GM12864 (cell line): ENCODE measurements at regions not wholly inside any gene's neighbourhood (a gene's known extent, or its start where the extent isn't known, plus 50 kb on each side); places are given as distances from the start of the nearest gene placed in this dataset.
"Not testable (repeated sequence)": the region's sequence is repeated elsewhere in the genome, so short reads cannot be mapped to it uniquely, and the experiment has no call there.

ENCODE experiments used
- DNase-seq: peaks from one replicate; pipeline ENCODE4 v3.0.0-alpha.2; 2011; ENCODE audit warnings: low read depth
- H3K4me3 ChIP-seq: 2 replicates; pipeline ENCODE4 v1.5.1; 2011; ENCODE audit warnings: mild to moderate bottlenecking, low read depth, low read length, control low read depth
- TF ChIP-seq, protein P1 (sequence below): IDR thresholded peaks from 2 replicates; pipeline ENCODE4 v1.5.1; 2011; ENCODE audit warnings: low read depth, mild to moderate bottlenecking, moderate library complexity, low read length, control low read depth, inconsistent platforms; ENCODE audit errors: missing control alignments

- no peak overlapping the region for H3K4me3 ChIP-seq
- no peak for DNase-seq
- TF ChIP-seq, protein P1, sequence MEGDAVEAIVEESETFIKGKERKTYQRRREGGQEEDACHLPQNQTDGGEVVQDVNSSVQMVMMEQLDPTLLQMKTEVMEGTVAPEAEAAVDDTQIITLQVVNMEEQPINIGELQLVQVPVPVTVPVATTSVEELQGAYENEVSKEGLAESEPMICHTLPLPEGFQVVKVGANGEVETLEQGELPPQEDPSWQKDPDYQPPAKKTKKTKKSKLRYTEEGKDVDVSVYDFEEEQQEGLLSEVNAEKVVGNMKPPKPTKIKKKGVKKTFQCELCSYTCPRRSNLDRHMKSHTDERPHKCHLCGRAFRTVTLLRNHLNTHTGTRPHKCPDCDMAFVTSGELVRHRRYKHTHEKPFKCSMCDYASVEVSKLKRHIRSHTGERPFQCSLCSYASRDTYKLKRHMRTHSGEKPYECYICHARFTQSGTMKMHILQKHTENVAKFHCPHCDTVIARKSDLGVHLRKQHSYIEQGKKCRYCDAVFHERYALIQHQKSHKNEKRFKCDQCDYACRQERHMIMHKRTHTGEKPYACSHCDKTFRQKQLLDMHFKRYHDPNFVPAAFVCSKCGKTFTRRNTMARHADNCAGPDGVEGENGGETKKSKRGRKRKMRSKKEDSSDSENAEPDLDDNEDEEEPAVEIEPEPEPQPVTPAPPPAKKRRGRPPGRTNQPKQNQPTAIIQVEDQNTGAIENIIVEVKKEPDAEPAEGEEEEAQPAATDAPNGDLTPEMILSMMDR: no peak
Observed at GRCh38 chr3:88282528-88283241, 132.9 kb downstream of the C3orf38 start.

- no peak overlapping the region for H3K4me3 ChIP-seq
- TF ChIP-seq, protein P1: no peak
- no peak for DNase-seq
Observed at GRCh38 chr3:88283242-88283592, 133.5 kb downstream of the C3orf38 start.

- H3K4me3 ChIP-seq: no peak overlapping the region
- no peak for DNase-seq
- TF ChIP-seq, protein P1: no peak
Observed at GRCh38 chr3:88291486-88291885, 141.7 kb downstream of the C3orf38 start.

GRCh38 chr3:88298189-88298588 lies 148.4 kb downstream of the C3orf38 start:
- no peak for DNase-seq
- H3K4me3 ChIP-seq: no peak overlapping the region
- TF ChIP-seq, protein P1: no peak

DNA sequence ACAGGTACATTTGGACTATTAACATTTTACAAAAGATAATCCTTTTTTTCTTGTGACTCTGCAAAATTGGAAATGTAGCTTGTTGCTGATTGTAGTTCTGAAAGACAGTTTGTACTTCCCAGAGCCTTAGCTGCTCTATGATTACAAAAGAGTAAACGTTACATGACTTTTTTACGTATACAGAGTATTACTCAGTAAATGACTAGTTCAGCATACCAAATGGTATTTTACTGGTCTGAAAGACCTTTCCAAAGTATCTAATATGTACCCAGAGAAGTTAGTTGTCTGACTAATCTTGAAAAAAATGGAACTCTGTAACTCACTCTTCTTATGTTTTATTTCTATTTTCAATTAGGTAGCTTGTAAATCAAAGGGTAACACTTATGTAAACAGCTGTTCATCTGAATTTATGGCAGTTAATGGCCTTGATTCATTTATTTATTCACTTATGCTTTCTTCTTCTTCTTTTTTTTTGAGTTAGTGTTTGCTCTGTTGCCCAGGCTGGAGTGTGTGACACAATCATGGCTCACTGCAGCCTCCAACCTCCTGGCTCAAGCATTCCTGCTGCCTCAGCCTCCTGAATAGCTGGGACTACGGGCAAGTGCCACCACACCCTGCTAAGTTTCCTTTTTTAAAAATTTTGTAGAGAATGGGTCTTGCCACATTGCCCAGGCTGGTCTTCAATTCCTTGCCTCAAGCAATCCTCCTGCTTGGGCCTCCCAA lies 151.7 kb downstream of the C3orf38 start:
- TF ChIP-seq, protein P1: no peak
- DNase-seq: no peak
- no peak overlapping the region for H3K4me3 ChIP-seq

GRCh38 chr3:88301996-88302393 lies 152.2 kb downstream of the C3orf38 start:
- TF ChIP-seq, protein P1: no peak
- DNase-seq: no peak
- H3K4me3 ChIP-seq: no peak overlapping the region

DNA sequence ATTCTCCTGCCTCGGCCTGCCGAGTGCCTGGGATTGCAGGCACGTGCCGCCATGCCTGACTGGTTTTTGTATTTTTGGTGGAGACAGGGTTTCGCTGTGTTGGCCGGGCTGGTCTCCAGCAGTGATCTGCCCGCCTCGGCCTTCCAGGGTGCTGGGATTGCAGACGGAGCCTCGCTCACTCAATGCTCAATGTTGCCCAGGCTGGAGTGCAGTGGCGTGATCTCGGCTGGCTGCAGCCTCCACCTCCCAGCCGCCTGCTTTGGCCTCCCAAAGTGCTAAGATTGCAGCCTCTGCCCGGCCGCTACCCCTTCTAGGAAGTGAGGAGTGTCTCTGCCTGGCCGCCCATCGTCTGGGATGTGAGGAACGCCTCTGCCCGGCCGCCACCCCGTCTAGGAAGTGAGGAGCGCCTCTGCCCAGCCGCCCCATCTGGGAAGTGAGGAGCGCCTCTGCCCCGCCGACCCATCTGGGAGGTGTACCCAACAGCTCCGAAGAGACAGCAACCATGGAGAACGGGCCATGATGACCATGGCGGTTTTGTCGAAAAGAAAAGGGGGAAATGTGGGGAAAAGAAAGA lies 153.7 kb downstream of the C3orf38 start:
- not testable (repeated sequence) for H3K4me3 ChIP-seq, DNase-seq
